ENCODE measurements at regions not wholly inside any gene's neighbourhood (a gene's known extent, or its start where the extent isn't known, plus 50 kb on each side); places are given as distances from the start of the nearest gene placed in this dataset.
"Not testable (repeated sequence)": the region's sequence is repeated elsewhere in the genome, so short reads cannot be mapped to it uniquely, and the experiment has no call there.

- intact Hi-C loops (cut with DNase I) = no loop called here
- TF ChIP-seq CTCF (IDR thresholded peaks at IDR 0.05) = no peak
- TF ChIP-seq POLR2A (IDR thresholded peaks at IDR 0.05) = no peak
- Histone ChIP-seq H3K4me1 (replicated peaks in 1 of 2) (no peaks in the 10 kb centered on the region), H3K27ac (no peak overlapping the region), H3K36me3 (replicated peaks in 1 of 2) (no peaks in the 10 kb centered on the region), H3K4me3 (no peak overlapping the region), H3K27me3 (peaks cover 23% of the 10 kb centered on the region), H3K9me3 (replicated peaks in 1 of 3) (no peaks in the 10 kb centered on the region)
- no peak for DNase-seq
- 51 to 83% (median 76%) methylated on average over 2 to 6 of the region's 6 CpGs for WGBS, 4 donors
Observed at GRCh38 chr19:14267224-14267741, 61.3 kb upstream of the ADGRL1 start.

- WGBS, 4 donors = 72 to 90% (median 77%) methylated on average over 4 of the region's 4 CpGs
- not testable (repeated sequence) for DNase-seq
Observed at GRCh38 chr19:14266208-14266607, 60.2 kb upstream of the ADGRL1 start.

GRCh38 chr19:14265290-14266036 lies 59.5 kb upstream of the ADGRL1 start:
- Histone ChIP-seq H3K36me3 (replicated peaks in 1 of 2) (no peaks in the 10 kb centered on the region), H3K27me3 (peaks cover 21% of the 10 kb centered on the region), H3K4me1 (replicated peaks in 1 of 2) (no peaks in the 10 kb centered on the region), H3K4me3 (no peak overlapping the region), H3K27ac (no peak overlapping the region), H3K9me3 (replicated peaks in 1 of 3) (no peaks in the 10 kb centered on the region)
- intact Hi-C loops (cut with DNase I) = no loop called here
- no peak for DNase-seq
- TF ChIP-seq CTCF (IDR thresholded peaks at IDR 0.05) (no peak), POLR2A (IDR thresholded peaks at IDR 0.05) (no peak)
- WGBS, 4 donors = 13 to 28% (median 20%) methylated on average over 29 to 37 of the region's 37 CpGs

More at GRCh38 chr19:14266208-14266607, 60.2 kb upstream of the ADGRL1 start:
- H3K27ac ChIP-seq; intact Hi-C loops (cut with DNase I); H3K36me3 ChIP-seq (replicated peaks in 1 of 2); H3K4me1 ChIP-seq (replicated peaks in 1 of 2); H3K4me3 ChIP-seq; H3K9me3 ChIP-seq (replicated peaks in 1 of 3): not testable (repeated sequence)
- peaks cover 23% of the 10 kb centered on the region for H3K27me3 ChIP-seq

GRCh38 chr19:14255902-14256649 lies 50.1 kb upstream of the ADGRL1 start:
- H3K9me3 ChIP-seq (replicated peaks in 1 of 3); DNase-seq; H3K36me3 ChIP-seq (replicated peaks in 1 of 2); H3K4me3 ChIP-seq; intact Hi-C loops (cut with DNase I); H3K27me3 ChIP-seq; H3K27ac ChIP-seq; H3K4me1 ChIP-seq (replicated peaks in 1 of 2): not testable (repeated sequence)
- WGBS, 4 donors = 80 to 89% (median 86%) methylated on average over 6 to 7 of the region's 7 CpGs

All from adrenal gland (tissue), 9 donors.